ENCODE measurements at regions not wholly inside any gene's neighbourhood (a gene's known extent, or its start where the extent isn't known, plus 50 kb on each side); places are given as distances from the start of the nearest gene placed in this dataset.
"Not testable (repeated sequence)": the region's sequence is repeated elsewhere in the genome, so short reads cannot be mapped to it uniquely, and the experiment has no call there.

- CTCF ChIA-PET = no interaction called here
- Mint-ChIP-seq H3K27me3 (no peaks in the 10 kb centered on the region), H3K4me1 (no peaks in the 10 kb centered on the region), H3K4me3 (no peak overlapping the region), H3K9me3 (ENCODE audit: low read depth) (peaks cover 12% of the 10 kb centered on the region), H3K36me3 (no peaks in the 10 kb centered on the region), H3K27ac (no peak overlapping the region)
- ATAC-seq = no peak
- no peak for DNase-seq
Observed at GRCh38 chr7:81143856-81144255, 225.0 kb upstream of the SEMA3C start.

DNA sequence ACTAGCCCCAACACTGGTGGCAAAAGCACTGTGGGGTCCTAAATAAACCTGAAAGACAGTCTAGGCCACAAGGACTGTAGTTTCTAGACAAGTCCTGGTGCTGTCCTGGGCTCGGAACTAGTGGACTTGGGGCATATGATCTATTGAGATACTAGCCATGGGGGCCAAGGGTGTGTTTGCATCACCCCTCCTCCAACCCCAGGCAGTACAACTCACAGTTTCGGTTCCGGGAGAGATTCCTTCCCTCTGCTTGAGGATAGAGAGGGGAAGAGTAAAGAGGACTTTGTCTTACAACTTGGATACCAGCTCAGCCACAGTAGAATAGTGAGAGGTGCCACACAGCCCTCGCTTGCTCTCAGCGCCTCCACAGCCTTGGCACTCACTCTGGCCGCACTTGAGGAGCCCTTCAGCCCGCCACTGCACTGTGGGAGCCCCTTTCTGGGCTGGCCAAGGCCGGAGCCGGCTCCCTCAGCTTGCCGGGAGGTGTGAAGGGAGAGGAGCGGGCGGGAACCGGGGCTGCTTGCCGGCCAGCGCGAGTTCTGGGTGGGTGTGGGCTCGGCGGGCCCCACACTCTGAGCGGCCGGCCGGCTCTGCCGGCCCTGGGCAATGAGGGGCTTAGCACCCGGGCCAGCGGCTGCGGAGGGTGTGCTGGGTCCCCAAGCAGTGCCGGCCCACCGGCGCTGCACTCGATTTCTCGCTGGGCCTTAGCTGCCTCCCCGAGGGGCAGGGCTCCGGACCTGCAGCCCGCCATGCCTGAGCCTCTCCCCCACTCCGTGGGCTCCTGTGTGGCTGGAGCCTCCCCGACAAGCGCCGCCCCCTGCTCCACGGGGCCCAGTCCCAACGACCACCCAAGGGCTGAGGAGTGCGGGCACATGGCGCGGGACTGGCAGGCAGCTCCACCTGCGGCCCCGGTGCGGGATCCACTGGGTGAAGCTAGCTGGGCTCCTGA, 222.7 kb upstream of the SEMA3C start:
- DNase-seq, H3K27ac Mint-ChIP-seq, CTCF ChIA-PET, H3K4me1 Mint-ChIP-seq, H3K27me3 Mint-ChIP-seq, H3K36me3 Mint-ChIP-seq, H3K4me3 Mint-ChIP-seq, ATAC-seq: not testable (repeated sequence)
- peaks cover 12% of the 10 kb centered on the region for H3K9me3 Mint-ChIP-seq (ENCODE audit: low read depth)

- Mint-ChIP-seq H3K4me1 (no peaks in the 10 kb centered on the region), H3K4me3 (no peak overlapping the region), H3K9me3 (ENCODE audit: low read depth) (peaks cover 12% of the 10 kb centered on the region), H3K36me3 (no peaks in the 10 kb centered on the region), H3K27me3 (no peaks in the 10 kb centered on the region), H3K27ac (no peak overlapping the region)
- DNase-seq (no peak), ATAC-seq (no peak)
- CTCF ChIA-PET = no interaction called here
Observed at GRCh38 chr7:81140775-81141174, 221.9 kb upstream of the SEMA3C start.

DNA sequence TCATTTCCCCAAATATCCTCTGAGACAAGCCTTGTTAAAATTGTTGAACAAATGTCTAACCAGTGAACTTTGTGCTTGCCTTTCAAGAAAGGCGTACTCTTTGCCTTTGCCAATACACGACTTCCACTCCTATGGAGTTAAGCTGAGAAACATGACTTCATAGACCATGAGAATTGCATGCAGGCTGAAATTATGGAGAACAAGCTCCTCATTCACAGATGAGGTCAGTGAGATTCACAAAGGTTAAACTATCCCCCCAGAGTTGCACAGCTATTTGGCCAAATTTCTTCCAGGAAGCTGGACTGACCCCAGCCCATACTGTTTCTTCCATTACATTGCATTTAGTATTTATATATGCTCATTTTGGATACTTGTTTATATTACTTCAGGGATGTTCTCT, 221.4 kb upstream of the SEMA3C start:
- Mint-ChIP-seq H3K9me3 (ENCODE audit: low read depth) (peaks cover 10% of the 10 kb centered on the region), H3K4me3 (no peak overlapping the region), H3K4me1 (no peaks in the 10 kb centered on the region), H3K27ac (no peak overlapping the region), H3K36me3 (no peaks in the 10 kb centered on the region), H3K27me3 (no peaks in the 10 kb centered on the region)
- ATAC-seq = no peak
- CTCF ChIA-PET = no interaction called here
- no peak for DNase-seq

GRCh38 chr7:81138870-81139269, 220.0 kb upstream of the SEMA3C start:
- CTCF ChIA-PET = no interaction called here
- no peaks in the 10 kb centered on the region for H3K4me1 Mint-ChIP-seq
- no peaks in the 10 kb centered on the region for H3K36me3 Mint-ChIP-seq
- no peak overlapping the region for H3K27ac Mint-ChIP-seq
- no peak for DNase-seq
- peaks cover 2% of the 10 kb centered on the region for H3K9me3 Mint-ChIP-seq (ENCODE audit: low read depth)
- no peak overlapping the region for H3K4me3 Mint-ChIP-seq
- no peaks in the 10 kb centered on the region for H3K27me3 Mint-ChIP-seq
- ATAC-seq = no peak

DNA sequence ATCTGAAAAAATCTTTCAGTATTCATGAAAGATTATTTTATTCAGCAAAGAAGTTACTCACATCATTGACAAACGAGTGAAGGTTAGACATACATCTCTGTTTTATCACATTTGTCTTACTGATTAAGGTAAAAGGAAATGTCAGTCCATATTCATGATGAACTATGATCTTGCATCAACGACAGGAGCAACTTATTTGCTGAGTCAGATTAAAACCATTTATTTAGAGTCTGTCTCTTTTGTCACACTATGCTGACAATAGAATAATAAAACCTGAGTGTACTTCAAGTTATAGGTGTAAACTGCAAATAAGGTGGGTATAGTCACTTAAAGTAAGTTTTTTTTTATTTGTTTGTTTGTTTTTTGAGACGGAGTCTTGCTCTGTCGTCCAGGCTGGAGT, 216.5 kb upstream of the SEMA3C start:
- no peak overlapping the region for H3K27ac Mint-ChIP-seq
- H3K27me3 Mint-ChIP-seq = no peaks in the 10 kb centered on the region
- CTCF ChIA-PET = no interaction called here
- no peaks in the 10 kb centered on the region for H3K4me1 Mint-ChIP-seq
- DNase-seq = no peak
- no peak for ATAC-seq
- H3K9me3 Mint-ChIP-seq (ENCODE audit: low read depth) = peaks cover 3% of the 10 kb centered on the region
- no peaks in the 10 kb centered on the region for H3K36me3 Mint-ChIP-seq
- H3K4me3 Mint-ChIP-seq = no peak overlapping the region

DNA sequence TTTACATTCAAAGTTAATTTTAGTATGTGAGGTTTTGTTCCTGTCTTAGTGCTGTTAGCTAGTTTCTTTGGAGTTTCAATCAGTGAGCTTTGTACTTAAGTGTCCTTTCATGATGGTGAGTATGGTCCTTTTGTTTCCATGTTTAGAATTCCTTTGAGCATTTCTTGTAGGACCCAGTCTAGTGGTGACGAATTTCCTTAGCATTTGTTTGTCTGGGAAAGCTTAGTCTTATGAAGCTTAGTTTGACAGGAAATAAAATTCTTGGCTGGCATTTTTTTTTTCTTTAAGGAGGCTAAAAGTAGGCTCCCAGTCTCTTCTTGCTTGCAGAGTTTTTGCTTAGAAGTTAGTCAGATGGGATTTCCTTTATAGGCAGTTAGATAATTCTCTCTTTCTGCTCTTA, 209.2 kb upstream of the SEMA3C start:
- Mint-ChIP-seq H3K9me3 (ENCODE audit: low read depth) (peaks cover 28% of the 10 kb centered on the region), H3K4me3 (no peak overlapping the region), H3K27me3 (no peaks in the 10 kb centered on the region), H3K4me1 (no peaks in the 10 kb centered on the region), H3K27ac (no peak overlapping the region), H3K36me3 (no peaks in the 10 kb centered on the region)
- DNase-seq (no peak), ATAC-seq (no peak)
- CTCF ChIA-PET = no interaction called here

- ATAC-seq (no peak), DNase-seq (no peak)
- Mint-ChIP-seq H3K27ac (no peak overlapping the region), H3K27me3 (no peaks in the 10 kb centered on the region), H3K9me3 (ENCODE audit: low read depth) (peaks cover 3% of the 10 kb centered on the region), H3K36me3 (no peaks in the 10 kb centered on the region), H3K4me1 (no peaks in the 10 kb centered on the region), H3K4me3 (no peak overlapping the region)
- CTCF ChIA-PET = no interaction called here
Observed at GRCh38 chr7:81120803-81121202, 202.0 kb upstream of the SEMA3C start.

GRCh38 chr7:81120111-81120510, 201.3 kb upstream of the SEMA3C start:
- Mint-ChIP-seq H3K27me3 (no peaks in the 10 kb centered on the region), H3K27ac (no peak overlapping the region), H3K9me3 (ENCODE audit: low read depth) (peaks cover 2% of the 10 kb centered on the region), H3K4me3 (no peak overlapping the region), H3K4me1 (no peaks in the 10 kb centered on the region), H3K36me3 (no peaks in the 10 kb centered on the region)
- DNase-seq (no peak), ATAC-seq (no peak)
- CTCF ChIA-PET = no interaction called here

DNA sequence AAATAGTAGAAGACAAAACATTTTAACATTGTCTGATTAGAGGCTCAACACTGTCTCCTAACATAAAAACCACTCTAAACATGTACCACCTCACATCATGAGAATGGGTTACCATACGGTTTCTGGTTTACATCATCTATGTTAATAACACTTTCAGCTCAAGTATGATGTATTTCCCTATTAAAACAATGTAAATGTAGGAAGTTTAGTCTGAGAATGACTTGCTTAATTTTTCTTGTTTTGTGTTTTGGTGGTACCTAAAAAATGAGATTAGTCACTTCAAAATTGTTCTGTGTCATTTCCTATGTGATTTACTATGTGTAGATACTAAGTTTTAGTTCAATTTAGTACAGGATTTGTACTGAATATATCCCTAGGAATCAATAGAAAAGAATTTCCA, 195.8 kb upstream of the SEMA3C start:
- no peaks in the 10 kb centered on the region for H3K36me3 Mint-ChIP-seq
- CTCF ChIA-PET = no interaction called here
- H3K27ac Mint-ChIP-seq = no peak overlapping the region
- no peaks in the 10 kb centered on the region for H3K27me3 Mint-ChIP-seq
- H3K4me3 Mint-ChIP-seq = no peak overlapping the region
- peaks cover 6% of the 10 kb centered on the region for H3K9me3 Mint-ChIP-seq (ENCODE audit: low read depth)
- H3K4me1 Mint-ChIP-seq = no peaks in the 10 kb centered on the region
- ATAC-seq = no peak
- no peak for DNase-seq

GRCh38 chr7:81112731-81113130, 193.9 kb upstream of the SEMA3C start:
- Mint-ChIP-seq H3K4me1 (no peaks in the 10 kb centered on the region), H3K27me3 (no peaks in the 10 kb centered on the region), H3K4me3 (no peak overlapping the region), H3K9me3 (ENCODE audit: low read depth) (peaks cover 6% of the 10 kb centered on the region), H3K27ac (no peak overlapping the region), H3K36me3 (no peaks in the 10 kb centered on the region)
- DNase-seq = no peak
- ATAC-seq = no peak
- CTCF ChIA-PET = no interaction called here

DNA sequence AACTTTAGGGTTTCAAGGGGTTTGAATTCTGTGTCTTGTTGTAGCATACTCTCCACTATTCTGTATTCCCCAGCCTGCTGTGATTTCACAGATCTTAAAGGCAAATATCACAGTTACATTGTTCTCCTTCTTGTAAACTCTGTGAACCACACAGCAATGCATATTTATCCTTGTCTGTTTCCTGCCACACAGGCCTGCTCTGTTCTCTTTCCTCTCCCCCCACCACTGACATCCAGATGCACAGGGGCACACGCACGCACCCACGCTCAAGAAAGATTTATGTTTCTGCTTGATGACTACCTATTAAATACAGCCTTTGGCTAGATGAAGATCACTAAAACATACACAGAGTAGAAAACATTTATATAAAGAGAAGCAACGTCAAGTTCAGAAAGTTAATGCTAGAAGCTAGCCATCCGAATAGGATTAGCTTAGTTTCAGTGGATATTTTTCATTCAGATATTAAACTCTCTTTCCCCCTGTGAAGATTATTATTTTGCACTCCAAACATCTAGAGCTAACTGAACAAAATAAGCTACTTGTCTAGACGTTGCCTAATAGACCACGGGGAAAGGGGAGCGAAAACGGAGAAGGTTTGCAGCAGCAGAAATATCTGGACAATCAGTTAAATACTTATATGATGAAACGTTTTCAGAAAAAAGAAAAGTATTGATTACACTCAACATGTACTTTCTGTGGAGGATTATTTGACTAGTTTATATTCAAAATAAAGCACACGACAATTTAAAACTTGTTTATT, 193.1 kb upstream of the SEMA3C start:
- DNase-seq (no peak), ATAC-seq (no peak)
- no peak overlapping the region for H3K27ac Mint-ChIP-seq
- CTCF ChIA-PET = no interaction called here
- H3K4me1 Mint-ChIP-seq = no peaks in the 10 kb centered on the region
- peaks cover 6% of the 10 kb centered on the region for H3K9me3 Mint-ChIP-seq (ENCODE audit: low read depth)
- H3K36me3 Mint-ChIP-seq = no peaks in the 10 kb centered on the region
- H3K4me3 Mint-ChIP-seq = no peak overlapping the region
- no peaks in the 10 kb centered on the region for H3K27me3 Mint-ChIP-seq

DNA sequence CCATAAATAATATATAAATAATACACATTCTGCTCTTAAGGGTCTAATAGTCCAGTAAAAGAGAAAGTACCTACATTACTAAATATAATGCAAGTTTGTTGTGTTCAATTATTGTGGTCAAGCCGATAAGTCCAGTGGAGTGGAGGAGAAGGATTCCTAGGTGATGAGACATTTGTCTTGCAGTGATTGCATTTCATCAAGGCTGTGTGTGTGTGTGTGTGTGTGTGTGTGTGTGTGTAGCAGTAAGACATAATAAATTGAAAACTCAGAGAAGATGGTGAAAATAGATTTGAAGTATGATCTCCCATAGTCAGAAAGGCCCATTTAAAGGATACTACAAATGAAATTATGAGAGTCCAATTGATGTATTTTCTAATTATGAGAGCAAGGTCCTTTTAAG, 192.5 kb upstream of the SEMA3C start:
- Mint-ChIP-seq H3K27ac (no peak overlapping the region), H3K36me3 (no peaks in the 10 kb centered on the region), H3K9me3 (ENCODE audit: low read depth) (peaks cover 6% of the 10 kb centered on the region), H3K27me3 (no peaks in the 10 kb centered on the region), H3K4me1 (no peaks in the 10 kb centered on the region), H3K4me3 (no peak overlapping the region)
- ATAC-seq = no peak
- DNase-seq = no peak
- CTCF ChIA-PET = no interaction called here

DNA sequence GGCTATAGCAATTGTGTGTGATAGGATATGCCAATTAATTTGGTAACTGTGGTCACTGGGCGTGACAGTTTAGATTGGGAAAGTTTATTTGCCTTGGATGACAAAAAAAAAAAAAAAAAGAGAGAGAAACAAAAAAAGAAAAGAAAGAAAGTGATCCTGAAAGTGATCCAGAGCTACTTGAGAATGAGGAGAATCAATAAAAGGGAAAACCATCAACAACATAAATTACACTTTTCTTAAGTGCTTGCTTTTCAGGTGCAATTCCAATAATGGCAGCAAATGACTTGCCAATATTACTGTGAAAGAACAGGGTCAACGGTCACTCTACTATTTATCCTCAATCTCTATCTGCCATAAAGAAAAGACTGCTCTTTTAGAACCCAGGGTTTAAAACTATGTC, 191.8 kb upstream of the SEMA3C start:
- ATAC-seq = no peak
- H3K36me3 Mint-ChIP-seq = no peaks in the 10 kb centered on the region
- no peak for DNase-seq
- H3K27ac Mint-ChIP-seq = no peak overlapping the region
- peaks cover 6% of the 10 kb centered on the region for H3K9me3 Mint-ChIP-seq (ENCODE audit: low read depth)
- no peaks in the 10 kb centered on the region for H3K4me1 Mint-ChIP-seq
- CTCF ChIA-PET = no interaction called here
- H3K4me3 Mint-ChIP-seq = no peak overlapping the region
- no peaks in the 10 kb centered on the region for H3K27me3 Mint-ChIP-seq
